ENCODE measurements at regions not wholly inside any gene's neighbourhood (a gene's known extent, or its start where the extent isn't known, plus 50 kb on each side); places are given as distances from the start of the nearest gene placed in this dataset.

DNA sequence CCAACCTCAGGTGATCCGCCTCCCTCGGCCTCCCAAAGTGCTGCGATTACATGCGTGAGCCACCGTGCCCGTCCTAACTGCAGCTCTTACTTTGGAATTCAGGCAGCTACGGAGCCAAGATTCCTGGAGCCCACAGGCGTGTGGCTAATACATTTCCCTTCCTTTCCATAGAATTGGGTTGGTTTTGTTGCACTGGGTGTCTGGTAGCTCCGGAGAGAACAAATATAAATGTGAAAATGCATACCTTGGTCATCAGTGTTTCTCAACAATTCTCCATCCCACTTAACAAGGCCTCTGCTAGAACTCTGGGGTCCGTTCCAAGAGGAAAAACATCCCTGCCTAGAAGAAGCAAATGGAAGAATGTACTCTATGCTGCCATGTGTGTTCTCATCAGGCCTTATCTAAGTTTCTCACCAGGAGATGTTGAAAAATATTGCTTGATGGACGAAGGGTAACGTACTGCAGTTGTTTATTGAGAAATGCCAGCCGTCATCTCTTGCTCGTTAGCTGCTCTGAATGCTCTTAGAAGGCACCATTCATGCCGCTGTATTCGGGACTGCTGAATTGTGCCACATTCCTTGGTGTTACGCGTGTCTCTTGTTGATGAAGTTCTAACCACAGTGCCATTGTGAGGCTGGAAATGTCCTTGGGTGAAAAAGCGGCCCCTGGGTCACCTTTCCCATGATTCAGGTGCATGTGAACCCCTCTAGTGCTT is 50.5 kb upstream of the CD99 start:
- peaks cover 4% of the 10 kb centered on the region; the same call in 1 of the 2 replicates for H3K36me3 ChIP-seq (ENCODE audit: insufficient read depth, low read length)
- H3K9me3 ChIP-seq (ENCODE audit: low read length): no peaks in the 10 kb centered on the region
- no peak overlapping the region for H3K4me3 ChIP-seq (ENCODE audit: low read depth, low read length, poor library complexity, severe bottlenecking)
- no peak overlapping the region for H3K27ac ChIP-seq (ENCODE audit: low read depth, low read length, poor library complexity, severe bottlenecking)
- no peak for DNase-seq (ENCODE audit: low spot score)
- H3K79me2 ChIP-seq (ENCODE audit: insufficient read depth, low read depth, low read length): no peaks in the 10 kb centered on the region
- CTCF ChIA-PET (ENCODE audit: unreplicated experiment): no interaction called here
- H2AFZ ChIP-seq (ENCODE audit: low read length): no peak overlapping the region
- no peaks in the 10 kb centered on the region for H4K20me1 ChIP-seq (ENCODE audit: insufficient read depth, low read length)
- intact Hi-C loops (cut with micrococcal nuclease; ENCODE audit: unreplicated experiment): no loop called here
- no peaks in the 10 kb centered on the region for H3K9me2 ChIP-seq (ENCODE audit: insufficient read depth, low read length)
- BruUV-seq (replicated peaks): no TSS peak
- H3K4me1 ChIP-seq (ENCODE audit: insufficient read depth, low read length, poor library complexity, severe bottlenecking): no peaks in the 10 kb centered on the region
- no peak overlapping the region for H3K4me2 ChIP-seq (ENCODE audit: low read length)
- TF ChIP-seq CTCF (conservative IDR thresholded peaks at IDR 0.05; ENCODE audit: low read length) (no peak), EZH2phosphoT487 (IDR thresholded peaks at IDR 0.05; ENCODE audit: borderline replicate concordance, low read depth, low read length) (no peak)
- POLR2A ChIA-PET: no interaction called here

GRCh38 chrX:2638279-2638678 is 52.8 kb upstream of the CD99 start:
- Histone ChIP-seq H3K79me2 (ENCODE audit: insufficient read depth, low read depth, low read length) (no peaks in the 10 kb centered on the region), H3K36me3 (ENCODE audit: insufficient read depth, low read length) (peaks cover 4% of the 10 kb centered on the region; the same call in 1 of the 2 replicates), H3K4me1 (ENCODE audit: insufficient read depth, low read length, poor library complexity, severe bottlenecking) (no peaks in the 10 kb centered on the region), H3K27ac (ENCODE audit: low read depth, low read length, poor library complexity, severe bottlenecking) (no peak overlapping the region), H2AFZ (ENCODE audit: low read length) (no peak overlapping the region), H3K4me2 (ENCODE audit: low read length) (no peak overlapping the region), H3K4me3 (ENCODE audit: low read depth, low read length, poor library complexity, severe bottlenecking) (no peak overlapping the region), H3K9me2 (ENCODE audit: insufficient read depth, low read length) (0 out of 2 replicates have a peak, but pooled peaks cover 1% of the 10 kb centered on the region), H3K9me3 (ENCODE audit: low read length) (no peaks in the 10 kb centered on the region), H4K20me1 (ENCODE audit: insufficient read depth, low read length) (no peaks in the 10 kb centered on the region)
- TF ChIP-seq EZH2phosphoT487 (IDR thresholded peaks at IDR 0.05; ENCODE audit: borderline replicate concordance, low read depth, low read length) (no peak), CTCF (conservative IDR thresholded peaks at IDR 0.05; ENCODE audit: low read length) (no peak)
- intact Hi-C loops (cut with micrococcal nuclease; ENCODE audit: unreplicated experiment): no loop called here
- DNase-seq (ENCODE audit: low spot score): no peak
- BruUV-seq (replicated peaks): no TSS peak
- POLR2A ChIA-PET: no interaction called here
- CTCF ChIA-PET (ENCODE audit: unreplicated experiment): no interaction called here

DNA sequence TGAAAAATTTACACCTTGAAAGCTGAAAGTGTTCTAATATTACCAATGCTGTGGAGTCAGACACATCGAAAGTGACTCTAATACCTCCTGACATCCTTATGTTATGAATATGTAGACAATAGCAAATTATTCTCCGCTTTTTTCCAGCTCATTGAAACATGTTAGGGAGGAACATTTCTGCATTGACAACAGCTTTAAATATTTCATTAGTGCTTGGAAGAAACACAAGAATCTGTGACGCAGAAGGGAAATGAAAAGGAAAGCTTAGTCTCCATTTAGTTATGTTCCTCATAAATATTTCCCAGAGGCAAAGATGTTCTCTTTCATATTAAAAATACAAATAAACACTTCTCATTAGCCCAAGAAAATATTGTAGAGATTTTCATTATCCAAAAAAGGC is 55.8 kb upstream of the CD99 start:
- H3K79me2 ChIP-seq (ENCODE audit: insufficient read depth, low read depth, low read length): no peaks in the 10 kb centered on the region
- TF ChIP-seq CTCF (conservative IDR thresholded peaks at IDR 0.05; ENCODE audit: low read length) (no peak), EZH2phosphoT487 (IDR thresholded peaks at IDR 0.05; ENCODE audit: borderline replicate concordance, low read depth, low read length) (no peak)
- BruUV-seq (replicated peaks): no TSS peak
- no peak overlapping the region for H3K4me3 ChIP-seq (ENCODE audit: low read depth, low read length, poor library complexity, severe bottlenecking)
- H3K9me3 ChIP-seq (ENCODE audit: low read length): peaks cover 12% of the 10 kb centered on the region; the same call in 1 of the 2 replicates
- no peak overlapping the region for H2AFZ ChIP-seq (ENCODE audit: low read length)
- no peaks in the 10 kb centered on the region for H4K20me1 ChIP-seq (ENCODE audit: insufficient read depth, low read length)
- ChIA-PET CTCF (ENCODE audit: unreplicated experiment) (no interaction called here), POLR2A (no interaction called here)
- H3K27ac ChIP-seq (ENCODE audit: low read depth, low read length, poor library complexity, severe bottlenecking): no peak overlapping the region
- H3K4me1 ChIP-seq (ENCODE audit: insufficient read depth, low read length, poor library complexity, severe bottlenecking): peaks cover 13% of the 10 kb centered on the region
- intact Hi-C loops (cut with micrococcal nuclease; ENCODE audit: unreplicated experiment): no loop called here
- H3K4me2 ChIP-seq (ENCODE audit: low read length): no peak overlapping the region
- peaks cover 12% of the 10 kb centered on the region for H3K36me3 ChIP-seq (ENCODE audit: insufficient read depth, low read length)
- H3K9me2 ChIP-seq (ENCODE audit: insufficient read depth, low read length): peaks cover 8% of the 10 kb centered on the region; the same call in 1 of the 2 replicates
- DNase-seq (ENCODE audit: low spot score): no peak
